ENCODE measurements at regions not wholly inside any gene's neighbourhood (a gene's known extent, or its start where the extent isn't known, plus 50 kb on each side); places are given as distances from the start of the nearest gene placed in this dataset.

- Histone ChIP-seq H3K27me3 (replicated peaks; ENCODE audit: control insufficient read depth, insufficient read depth, low read length) (no peaks in the 10 kb centered on the region; the same call in 1 of the 2 replicates), H3K4me3 (replicated peaks; ENCODE audit: low read depth, low read length) (no peak overlapping the region), H3K36me3 (ENCODE audit: control insufficient read depth, insufficient read depth, low read length) (no peaks in the 10 kb centered on the region)
- no peak for TF ChIP-seq CTCF (IDR thresholded peaks at IDR 0.05; ENCODE audit: insufficient read depth, low read length, poor library complexity, severe bottlenecking)
- no peak for DNase-seq (ENCODE audit: extremely low read depth, insufficient read length)
Observed at GRCh38 chr18:59049721-59050660, 89.7 kb upstream of the SEC11C start.

GRCh38 chr18:59050661-59051057 is 89.0 kb upstream of the SEC11C start:
- Histone ChIP-seq H3K4me3 (replicated peaks; ENCODE audit: low read depth, low read length) (no peak overlapping the region), H3K36me3 (ENCODE audit: control insufficient read depth, insufficient read depth, low read length) (no peaks in the 10 kb centered on the region), H3K27me3 (replicated peaks; ENCODE audit: control insufficient read depth, insufficient read depth, low read length) (no peaks in the 10 kb centered on the region; the same call in 1 of the 2 replicates)
- no peak for DNase-seq (ENCODE audit: extremely low read depth, insufficient read length)
- TF ChIP-seq CTCF (IDR thresholded peaks at IDR 0.05; ENCODE audit: insufficient read depth, low read length, poor library complexity, severe bottlenecking) = no peak

- Histone ChIP-seq H3K4me3 (replicated peaks; ENCODE audit: low read depth, low read length) (no peak overlapping the region), H3K27me3 (replicated peaks; ENCODE audit: control insufficient read depth, insufficient read depth, low read length) (no peaks in the 10 kb centered on the region; the same call in 1 of the 2 replicates), H3K36me3 (ENCODE audit: control insufficient read depth, insufficient read depth, low read length) (no peaks in the 10 kb centered on the region)
- no peak for TF ChIP-seq CTCF (IDR thresholded peaks at IDR 0.05; ENCODE audit: insufficient read depth, low read length, poor library complexity, severe bottlenecking)
- DNase-seq (ENCODE audit: extremely low read depth, insufficient read length) = no peak
Observed at GRCh38 chr18:59051470-59052165, 88.1 kb upstream of the SEC11C start.

- no peak for TF ChIP-seq CTCF (IDR thresholded peaks at IDR 0.05; ENCODE audit: insufficient read depth, low read length, poor library complexity, severe bottlenecking)
- H3K27me3 ChIP-seq (replicated peaks; ENCODE audit: control insufficient read depth, insufficient read depth, low read length) = no peaks in the 10 kb centered on the region; the same call in 1 of the 2 replicates
- H3K36me3 ChIP-seq (ENCODE audit: control insufficient read depth, insufficient read depth, low read length) = no peaks in the 10 kb centered on the region
- DNase-seq (ENCODE audit: extremely low read depth, insufficient read length) = no peak
- no peak overlapping the region for H3K4me3 ChIP-seq (replicated peaks; ENCODE audit: low read depth, low read length)
Observed at GRCh38 chr18:59052965-59053820, 86.5 kb upstream of the SEC11C start.

GRCh38 chr18:59054496-59055287 is 85.0 kb upstream of the SEC11C start:
- TF ChIP-seq CTCF (IDR thresholded peaks at IDR 0.05; ENCODE audit: insufficient read depth, low read length, poor library complexity, severe bottlenecking) = no peak
- Histone ChIP-seq H3K4me3 (replicated peaks; ENCODE audit: low read depth, low read length) (no peak overlapping the region), H3K36me3 (ENCODE audit: control insufficient read depth, insufficient read depth, low read length) (no peaks in the 10 kb centered on the region), H3K27me3 (replicated peaks; ENCODE audit: control insufficient read depth, insufficient read depth, low read length) (no peaks in the 10 kb centered on the region; the same call in 1 of the 2 replicates)
- no peak for DNase-seq (ENCODE audit: extremely low read depth, insufficient read length)

Data from GM06990 (cell line).